Cerebellar cortex (tissue), 1 donor: ENCODE measurements at regions not wholly inside any gene's neighbourhood (a gene's known extent, or its start where the extent isn't known, plus 50 kb on each side); places are given as distances from the start of the nearest gene placed in this dataset.
"Not testable (repeated sequence)": the region's sequence is repeated elsewhere in the genome, so short reads cannot be mapped to it uniquely, and the experiment has no call there.

Experiments
- DNase-seq: peaks from one replicate; pipeline ENCODE4 v3.0.0-alpha.2; 2015; ENCODE audit warnings: low spot score

- DNase-seq, result not testable (repeated sequence)
Measured at GRCh38 chr17:77290759-77291558, 150.2 kb downstream of the SEC14L1 start.

GRCh38 chr17:77291591-77292386, 151.0 kb downstream of the SEC14L1 start:
- no peak for DNase-seq

- DNase-seq, result no peak
Measured at GRCh38 chr17:77294761-77295160, 154.0 kb downstream of the SEC14L1 start.

GRCh38 chr17:77295241-77295853, 154.6 kb downstream of the SEC14L1 start:
- no peak for DNase-seq

GRCh38 chr17:77296769-77297409, 156.1 kb downstream of the SEC14L1 start:
- no peak for DNase-seq

- no peak for DNase-seq
Measured at GRCh38 chr17:77297693-77298666, 157.2 kb downstream of the SEC14L1 start.

GRCh38 chr17:77298811-77299210, 158.0 kb downstream of the SEC14L1 start:
- DNase-seq, result no peak

- DNase-seq, result no peak
Measured at GRCh38 chr17:77299256-77300015, 158.7 kb downstream of the SEC14L1 start.

- no peak for DNase-seq
Measured at GRCh38 chr17:77300016-77300686, 159.4 kb downstream of the SEC14L1 start.

- no peak for DNase-seq
Measured at GRCh38 chr17:77301694-77302266, 161.0 kb downstream of the SEC14L1 start.

GRCh38 chr17:77302682-77303081, 161.9 kb downstream of the SEC14L1 start:
- no peak for DNase-seq

- DNase-seq, result no peak
Measured at GRCh38 chr17:77303620-77304019, 162.9 kb downstream of the SEC14L1 start.

GRCh38 chr17:77304051-77304745, 163.4 kb downstream of the SEC14L1 start:
- DNase-seq, result peak; percentile 38

- no peak for DNase-seq
Measured at GRCh38 chr17:77304746-77305473, 164.1 kb downstream of the SEC14L1 start.

GRCh38 chr17:77306048-77306789, 165.4 kb downstream of the SEC14L1 start:
- DNase-seq, result no peak

- DNase-seq, result no peak
Measured at GRCh38 chr17:77306790-77307478, 166.2 kb downstream of the SEC14L1 start.
